ENCODE measurements at regions not wholly inside any gene's neighbourhood (a gene's known extent, or its start where the extent isn't known, plus 50 kb on each side); places are given as distances from the start of the nearest gene placed in this dataset.
"Not testable (repeated sequence)": the region's sequence is repeated elsewhere in the genome, so short reads cannot be mapped to it uniquely, and the experiment has no call there.

DNA sequence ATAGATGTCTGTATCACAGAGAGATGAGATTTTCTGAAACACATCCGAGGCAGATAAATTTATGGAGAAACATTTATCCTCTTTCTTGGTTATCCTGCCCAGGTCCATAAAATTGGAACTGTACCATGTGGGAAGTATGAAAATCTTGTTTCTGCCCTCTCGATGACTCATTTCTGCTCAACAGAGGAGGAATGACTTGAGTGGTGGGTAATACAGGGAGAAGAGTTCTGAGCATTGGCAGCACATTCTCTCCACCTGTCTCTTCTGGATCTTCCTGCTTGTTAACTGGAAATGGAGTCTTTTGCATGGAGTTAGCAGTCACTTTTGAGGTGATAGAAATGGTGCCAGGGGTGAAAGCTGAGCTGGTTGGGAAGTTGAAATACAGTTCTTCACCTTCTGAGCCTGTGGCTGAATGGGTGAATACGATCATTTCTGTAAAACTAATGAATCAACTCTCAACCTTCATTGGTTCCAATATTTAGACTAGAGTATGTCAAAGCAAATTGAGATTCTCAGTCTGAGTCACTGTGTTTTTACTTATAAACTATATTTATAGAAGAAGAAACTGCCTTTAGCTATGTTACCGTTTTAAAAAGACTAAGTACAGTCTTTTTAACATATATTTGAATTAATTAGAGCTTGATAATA, 945.5 kb downstream of the SORCS3 start:
- H3K27ac ChIP-seq, result no peak overlapping the region
- TF ChIP-seq, protein P1, sequence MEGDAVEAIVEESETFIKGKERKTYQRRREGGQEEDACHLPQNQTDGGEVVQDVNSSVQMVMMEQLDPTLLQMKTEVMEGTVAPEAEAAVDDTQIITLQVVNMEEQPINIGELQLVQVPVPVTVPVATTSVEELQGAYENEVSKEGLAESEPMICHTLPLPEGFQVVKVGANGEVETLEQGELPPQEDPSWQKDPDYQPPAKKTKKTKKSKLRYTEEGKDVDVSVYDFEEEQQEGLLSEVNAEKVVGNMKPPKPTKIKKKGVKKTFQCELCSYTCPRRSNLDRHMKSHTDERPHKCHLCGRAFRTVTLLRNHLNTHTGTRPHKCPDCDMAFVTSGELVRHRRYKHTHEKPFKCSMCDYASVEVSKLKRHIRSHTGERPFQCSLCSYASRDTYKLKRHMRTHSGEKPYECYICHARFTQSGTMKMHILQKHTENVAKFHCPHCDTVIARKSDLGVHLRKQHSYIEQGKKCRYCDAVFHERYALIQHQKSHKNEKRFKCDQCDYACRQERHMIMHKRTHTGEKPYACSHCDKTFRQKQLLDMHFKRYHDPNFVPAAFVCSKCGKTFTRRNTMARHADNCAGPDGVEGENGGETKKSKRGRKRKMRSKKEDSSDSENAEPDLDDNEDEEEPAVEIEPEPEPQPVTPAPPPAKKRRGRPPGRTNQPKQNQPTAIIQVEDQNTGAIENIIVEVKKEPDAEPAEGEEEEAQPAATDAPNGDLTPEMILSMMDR (conservative IDR thresholded peaks at IDR 0.05), result no peak

DNA sequence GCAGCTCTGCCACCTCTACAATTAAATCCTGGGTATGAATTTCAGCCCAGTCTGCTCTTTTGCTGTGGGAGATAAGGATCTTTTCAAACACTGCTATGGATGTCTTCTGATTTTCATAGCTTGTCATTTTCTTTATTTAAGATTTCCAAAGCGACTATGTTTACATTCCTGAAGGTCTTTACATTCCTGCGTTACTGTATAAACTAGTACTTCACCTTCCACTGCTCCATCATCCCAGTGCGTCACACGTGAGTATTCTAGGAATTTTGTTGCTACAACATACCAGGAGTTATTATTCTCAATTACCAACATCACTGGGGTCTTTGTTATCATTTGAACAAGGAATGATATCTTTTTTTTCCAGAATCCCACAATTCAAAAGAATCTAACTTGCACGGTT, 944.7 kb downstream of the SORCS3 start:
- H3K27ac ChIP-seq, result no peak overlapping the region
- TF ChIP-seq, protein P1 (conservative IDR thresholded peaks at IDR 0.05), result no peak

DNA sequence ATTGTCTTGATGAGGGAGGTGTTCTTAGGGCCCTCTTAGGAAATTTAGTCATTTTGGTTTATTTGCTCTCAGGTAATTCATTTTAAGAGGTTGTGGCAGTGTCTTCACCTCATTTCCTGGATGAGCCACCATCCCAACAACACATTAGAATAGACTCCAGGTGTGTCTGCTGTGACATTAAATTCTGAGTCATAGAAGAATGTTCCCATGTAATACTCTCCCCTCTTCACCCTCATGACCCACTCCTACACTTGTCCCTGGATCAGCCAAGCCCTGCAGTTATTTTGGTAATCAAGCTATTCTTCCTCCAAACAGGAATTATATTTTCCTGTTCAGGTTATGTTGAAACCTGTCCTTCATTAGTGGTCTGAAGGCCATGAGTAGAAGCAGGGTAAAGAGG, 944.1 kb downstream of the SORCS3 start:
- H3K27ac ChIP-seq, result no peak overlapping the region
- TF ChIP-seq, protein P1 (conservative IDR thresholded peaks at IDR 0.05), result no peak

DNA sequence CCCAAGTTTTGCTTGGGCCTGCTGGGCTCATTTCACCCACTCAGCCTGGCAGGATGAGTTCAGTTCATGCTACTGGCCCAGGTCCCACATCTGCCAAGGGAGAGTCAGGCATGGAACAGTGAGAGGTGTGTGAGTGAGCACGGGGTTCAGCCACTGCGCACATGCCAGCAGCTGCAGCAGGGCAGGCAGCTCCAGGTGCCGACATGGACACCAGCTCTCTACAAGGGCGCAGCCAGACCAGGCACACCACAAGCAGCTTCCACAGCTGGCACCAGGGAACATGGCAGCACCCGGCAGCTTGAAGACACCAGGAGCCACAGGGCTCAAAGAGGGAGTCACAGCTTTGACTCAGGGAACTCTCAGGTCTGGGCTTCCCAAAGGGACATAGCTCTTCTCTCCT, 938.0 kb downstream of the SORCS3 start:
- no peak overlapping the region for H3K27ac ChIP-seq
- TF ChIP-seq, protein P1 (conservative IDR thresholded peaks at IDR 0.05), result no peak

DNA sequence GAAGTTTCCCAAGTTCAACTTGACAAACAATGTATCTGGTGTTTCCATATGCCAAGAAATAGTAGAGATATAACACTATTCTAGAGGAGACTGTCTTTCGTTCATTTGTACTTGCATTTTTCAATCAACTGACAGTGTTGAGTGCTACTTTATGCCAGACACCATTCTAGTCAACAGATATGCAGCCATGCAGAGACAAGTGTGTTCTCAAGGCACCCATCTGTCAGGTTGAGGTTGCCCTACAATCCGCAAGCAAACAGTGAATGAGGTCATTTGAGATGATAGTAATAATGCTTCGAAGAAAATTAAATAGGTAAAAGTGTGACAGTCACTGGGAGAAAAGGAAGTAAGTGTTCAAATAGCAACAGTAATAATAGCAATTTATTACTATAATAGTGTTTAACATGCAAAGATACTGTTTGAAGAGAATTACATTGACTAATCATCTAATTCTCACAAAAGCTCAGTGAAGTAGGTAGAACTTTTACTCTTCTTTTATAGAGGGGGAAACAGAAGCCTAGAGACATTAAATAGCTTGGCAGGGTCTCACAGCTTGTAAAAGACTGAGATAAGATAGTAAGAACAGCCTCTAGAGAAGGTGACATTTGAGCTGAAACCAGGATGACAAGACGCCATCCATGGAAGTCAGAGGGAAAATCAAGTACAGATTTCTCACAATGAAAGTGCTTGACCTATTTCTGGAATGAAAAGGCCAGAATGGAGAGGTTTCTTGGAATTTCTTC, 936.9 kb downstream of the SORCS3 start:
- no peak overlapping the region for H3K27ac ChIP-seq
- TF ChIP-seq, protein P1 (conservative IDR thresholded peaks at IDR 0.05), result no peak

DNA sequence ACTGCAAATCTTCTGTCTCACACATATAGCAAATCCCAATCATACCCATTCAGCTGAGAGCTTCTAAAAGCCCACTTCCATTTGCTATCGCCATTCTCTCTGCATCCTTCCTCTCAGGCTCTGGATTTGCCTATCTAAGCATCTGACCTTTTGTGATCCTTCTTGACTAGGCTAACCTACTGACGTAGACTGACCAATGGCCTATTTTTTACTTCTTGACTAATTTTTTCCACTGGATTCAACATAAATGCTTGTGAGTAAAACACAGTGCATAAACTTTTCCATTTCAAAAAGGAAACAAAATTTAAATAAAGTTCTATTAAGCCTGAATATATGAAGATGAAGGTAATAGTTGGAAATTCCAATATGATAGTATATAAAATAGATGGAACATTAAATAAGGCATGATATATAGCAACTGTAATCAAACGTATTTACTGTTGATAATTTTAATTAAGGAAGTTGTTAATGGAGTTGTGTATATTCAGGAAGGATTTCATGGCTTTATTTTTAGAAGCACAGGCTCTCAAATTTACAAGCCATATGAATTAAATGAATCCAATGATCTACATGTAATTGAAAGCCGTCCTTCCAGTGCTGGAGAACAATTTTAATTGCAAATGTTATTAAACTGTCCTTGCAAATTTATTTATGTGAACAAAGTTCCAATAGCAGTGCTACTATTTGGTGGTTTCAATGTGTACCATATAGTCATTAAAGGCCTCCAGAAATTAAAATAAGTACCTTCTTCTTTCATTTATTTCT, 918.4 kb downstream of the SORCS3 start:
- H3K27ac ChIP-seq, result no peak overlapping the region

DNA sequence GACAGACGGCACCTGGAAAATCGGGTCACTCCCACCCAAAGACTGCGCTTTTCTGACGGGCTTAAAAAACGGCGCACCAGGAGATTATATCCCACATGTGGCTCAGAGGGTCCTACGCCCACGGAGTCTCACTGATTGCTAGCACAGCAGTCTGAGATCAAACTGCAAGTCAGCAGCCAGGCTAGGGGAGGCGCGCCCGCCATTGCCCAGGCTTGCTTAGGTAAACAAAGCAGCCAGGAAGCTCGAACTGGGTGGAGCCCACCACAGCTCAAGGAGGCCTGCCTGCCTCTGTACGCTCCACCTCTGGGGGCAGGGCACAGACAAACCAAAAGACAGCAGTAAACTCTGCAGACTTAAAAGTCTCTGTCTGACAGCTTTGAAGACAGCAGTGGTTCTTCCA, 909.4 kb downstream of the SORCS3 start:
- not testable (repeated sequence) for H3K27ac ChIP-seq

More for the DNA sequence above, 918.4 kb downstream of the SORCS3 start:
- TF ChIP-seq, protein P1 (conservative IDR thresholded peaks at IDR 0.05), result no peak

Data from VCaP (cell line).